DMS153 treated with DMSO at 0.1 percent for 48 hours (cell line): ENCODE measurements at regions not wholly inside any gene's neighbourhood (a gene's known extent, or its start where the extent isn't known, plus 50 kb on each side); places are given as distances from the start of the nearest gene placed in this dataset.
"Not testable (repeated sequence)": the region's sequence is repeated elsewhere in the genome, so short reads cannot be mapped to it uniquely, and the experiment has no call there.

ENCODE experiments used
- DNase-seq: peaks from one replicate; lab custom pipeline; 2025; ENCODE audit not compliant: unreplicated experiment; lab: John Stamatoyannopoulos, UW

- DNase-seq, result no peak
Observed at GRCh38 chr12:92404259-92404894, 258.7 kb upstream of the BTG1 start.

GRCh38 chr12:92403210-92404175, 257.8 kb upstream of the BTG1 start:
- DNase-seq, result no peak

- no peak for DNase-seq
Observed at GRCh38 chr12:92402415-92402814, 256.8 kb upstream of the BTG1 start.

GRCh38 chr12:92400006-92400405, 254.4 kb upstream of the BTG1 start:
- DNase-seq, result no peak

- no peak for DNase-seq
Observed at GRCh38 chr12:92398565-92399309, 253.1 kb upstream of the BTG1 start.

DNA sequence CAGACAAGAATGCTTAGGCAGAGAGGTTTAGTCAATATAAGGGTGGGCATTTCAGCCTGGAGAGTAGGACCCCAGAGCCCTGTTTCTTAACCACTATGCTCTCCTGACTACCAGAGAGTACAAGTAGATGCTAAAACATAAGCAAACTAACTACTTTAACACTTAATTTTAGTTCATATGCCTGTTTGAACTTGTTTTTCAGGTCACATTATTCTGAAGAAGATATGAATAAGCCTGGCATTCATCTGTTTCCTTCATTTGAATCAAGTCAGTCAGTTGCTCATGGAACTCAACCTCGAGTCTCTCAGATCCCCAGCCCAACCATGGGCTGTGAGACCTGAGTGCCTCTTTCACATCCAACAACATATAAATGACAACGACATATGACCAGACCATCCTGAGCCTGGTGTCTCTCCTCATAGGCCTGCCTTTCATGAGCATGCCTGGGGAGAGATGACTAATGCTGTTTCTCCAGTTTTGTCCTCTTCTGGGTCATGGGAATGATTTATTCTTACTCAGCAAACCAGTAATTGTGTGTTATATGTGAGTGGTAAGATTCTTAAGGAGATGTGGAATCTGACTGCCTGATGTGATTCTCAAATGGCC, 251.1 kb upstream of the BTG1 start:
- DNase-seq, result no peak

GRCh38 chr12:92395322-92395721, 249.7 kb upstream of the BTG1 start:
- DNase-seq, result no peak

DNA sequence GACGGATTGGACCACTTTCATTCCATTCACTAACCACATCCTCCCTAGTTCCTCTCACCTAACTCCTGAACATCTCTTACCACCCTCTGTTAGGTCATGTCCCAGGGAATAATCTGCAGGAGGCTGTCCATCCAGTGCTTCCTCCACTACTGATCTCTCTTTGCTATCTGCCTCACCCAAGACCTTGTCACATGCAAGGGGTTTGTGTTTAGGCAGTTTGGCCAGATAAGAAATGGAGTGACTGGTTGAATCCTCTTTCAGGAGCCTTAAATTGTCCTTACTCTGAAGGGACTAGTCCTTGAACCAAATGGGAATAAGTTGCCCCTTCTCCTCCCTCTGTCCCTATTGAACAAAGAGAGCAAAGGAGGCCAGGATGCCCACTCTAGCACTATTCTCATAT, 249.2 kb upstream of the BTG1 start:
- no peak for DNase-seq

GRCh38 chr12:92393504-92393903, 247.9 kb upstream of the BTG1 start:
- no peak for DNase-seq

DNA sequence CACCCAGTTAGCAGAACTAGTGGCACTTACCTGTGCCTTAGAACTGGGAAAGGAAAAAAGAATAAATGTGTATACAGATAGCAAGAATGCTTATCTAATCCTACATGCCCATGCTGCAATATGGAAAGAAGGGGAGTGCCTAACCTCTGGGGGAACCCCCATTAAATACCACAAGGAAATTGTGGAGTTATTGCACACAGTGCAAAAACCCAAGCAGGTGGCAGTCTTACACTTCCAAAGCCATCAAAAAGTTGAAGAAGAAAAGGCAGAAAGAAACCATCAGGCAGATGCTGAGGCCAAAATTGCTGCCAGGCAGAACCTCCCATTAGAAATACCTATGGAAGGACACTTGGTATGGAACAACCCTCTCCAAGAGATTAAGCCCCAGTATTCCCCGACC, 246.1 kb upstream of the BTG1 start:
- not testable (repeated sequence) for DNase-seq

- no peak for DNase-seq
Observed at GRCh38 chr12:92389466-92389865, 243.8 kb upstream of the BTG1 start.

- DNase-seq, result no peak
Observed at GRCh38 chr12:92385296-92385695, 239.7 kb upstream of the BTG1 start.

GRCh38 chr12:92384571-92384970, 238.9 kb upstream of the BTG1 start:
- DNase-seq, result no peak

DNA sequence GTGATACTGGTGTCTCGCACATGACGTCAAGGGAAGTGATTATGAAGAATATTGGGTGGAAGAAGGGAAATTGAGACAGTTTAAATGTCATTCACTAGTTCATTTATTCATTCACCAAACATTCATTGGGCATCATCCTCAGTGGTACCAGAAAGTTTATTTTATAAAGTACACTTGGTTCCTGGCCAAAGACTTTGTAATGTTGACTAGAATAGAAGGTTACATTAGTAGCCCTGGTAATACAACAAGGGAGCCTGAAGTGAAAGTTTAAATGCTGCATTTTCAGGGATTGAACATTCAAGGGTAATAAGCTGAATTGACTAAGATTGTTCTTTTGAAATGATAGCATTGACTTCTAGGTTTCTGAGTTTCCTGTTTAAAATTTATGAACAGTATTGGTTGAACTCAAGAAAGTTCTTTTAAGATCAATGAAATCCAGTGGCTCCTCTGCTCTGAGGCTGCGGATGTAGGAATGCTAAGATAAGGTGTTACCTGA, 236.8 kb upstream of the BTG1 start:
- no peak for DNase-seq

- no peak for DNase-seq
Observed at GRCh38 chr12:92381856-92382255, 236.2 kb upstream of the BTG1 start.

DNA sequence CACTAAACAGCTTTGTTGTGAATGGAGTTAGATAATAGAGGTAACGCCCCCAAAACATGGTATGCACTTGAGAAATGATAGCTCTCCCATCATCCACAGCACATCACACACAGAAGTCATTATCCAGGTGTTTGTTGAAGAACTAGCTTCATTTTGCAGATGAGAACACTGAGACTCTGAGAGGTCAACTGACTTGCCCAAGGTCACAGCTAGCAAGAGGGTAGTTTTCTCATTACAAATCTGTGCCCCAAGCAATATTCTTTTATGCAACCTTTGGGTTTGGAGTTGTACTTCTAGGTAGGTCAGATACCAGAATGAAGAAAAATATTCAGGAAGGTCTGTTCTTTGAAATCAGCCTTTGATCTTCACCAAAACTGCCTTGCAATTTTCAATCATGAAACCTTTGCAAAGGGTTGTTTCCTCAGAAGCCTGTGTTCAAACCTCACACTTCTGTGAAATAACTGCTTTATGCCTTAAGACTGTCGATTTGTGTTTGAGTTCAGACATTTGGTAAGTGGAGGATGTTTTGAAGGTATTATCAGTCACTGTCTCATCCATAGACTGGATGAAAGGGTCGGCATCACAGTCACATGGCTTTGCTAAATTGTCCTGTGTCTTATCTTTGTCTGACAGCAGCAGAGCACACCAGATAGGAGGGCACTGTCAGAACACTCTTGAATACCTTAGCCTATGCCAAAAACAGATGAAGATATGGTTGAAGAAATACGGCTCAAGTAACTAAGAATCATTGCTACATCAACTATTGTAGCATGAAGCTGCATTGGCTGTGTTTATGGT, 233.2 kb upstream of the BTG1 start:
- no peak for DNase-seq

- not testable (repeated sequence) for DNase-seq
Observed at GRCh38 chr12:92375504-92375903, 229.9 kb upstream of the BTG1 start.

DNA sequence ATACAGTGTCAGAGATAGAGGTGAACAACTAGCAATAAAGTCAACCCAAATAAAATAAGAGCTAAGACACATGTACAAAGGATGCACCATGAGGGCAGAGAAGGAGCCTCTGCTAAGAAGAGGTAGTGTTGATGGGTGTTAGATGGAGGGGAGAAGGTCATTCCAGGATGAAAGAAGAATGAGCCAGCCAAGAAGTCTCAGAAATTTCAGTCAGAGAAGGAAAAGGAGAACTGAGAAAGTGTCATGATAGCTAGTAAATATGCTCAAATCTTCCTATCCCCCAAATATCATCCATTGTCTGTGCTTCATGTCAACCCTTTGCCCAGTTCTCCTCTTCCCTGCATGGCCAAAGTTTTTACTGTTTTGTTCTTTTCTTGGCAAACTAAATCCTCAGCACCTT, 225.2 kb upstream of the BTG1 start:
- DNase-seq, result no peak

DNA sequence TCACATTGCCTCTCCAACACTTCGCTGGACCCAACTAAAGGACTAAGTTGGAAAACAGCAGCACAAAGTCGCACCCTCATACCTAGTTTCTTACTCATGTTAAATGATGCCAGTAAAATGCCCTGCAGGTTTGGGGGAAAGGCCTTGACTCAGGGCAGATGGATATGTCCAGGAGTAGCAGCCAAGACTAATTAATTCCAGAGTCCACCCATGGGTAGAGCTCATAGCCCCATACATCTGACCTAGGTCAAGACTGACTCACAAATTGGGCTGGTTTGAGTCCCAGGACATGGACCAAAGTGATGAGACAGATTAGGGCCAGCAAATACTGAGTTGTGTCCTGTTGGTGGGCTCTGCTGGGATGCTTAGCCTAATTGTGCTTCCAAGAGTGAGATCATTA, 224.0 kb upstream of the BTG1 start:
- DNase-seq, result no peak

GRCh38 chr12:92369056-92369455, 223.4 kb upstream of the BTG1 start:
- no peak for DNase-seq
